ENCODE measurements at regions not wholly inside any gene's neighbourhood (a gene's known extent, or its start where the extent isn't known, plus 50 kb on each side); places are given as distances from the start of the nearest gene placed in this dataset.

DNA sequence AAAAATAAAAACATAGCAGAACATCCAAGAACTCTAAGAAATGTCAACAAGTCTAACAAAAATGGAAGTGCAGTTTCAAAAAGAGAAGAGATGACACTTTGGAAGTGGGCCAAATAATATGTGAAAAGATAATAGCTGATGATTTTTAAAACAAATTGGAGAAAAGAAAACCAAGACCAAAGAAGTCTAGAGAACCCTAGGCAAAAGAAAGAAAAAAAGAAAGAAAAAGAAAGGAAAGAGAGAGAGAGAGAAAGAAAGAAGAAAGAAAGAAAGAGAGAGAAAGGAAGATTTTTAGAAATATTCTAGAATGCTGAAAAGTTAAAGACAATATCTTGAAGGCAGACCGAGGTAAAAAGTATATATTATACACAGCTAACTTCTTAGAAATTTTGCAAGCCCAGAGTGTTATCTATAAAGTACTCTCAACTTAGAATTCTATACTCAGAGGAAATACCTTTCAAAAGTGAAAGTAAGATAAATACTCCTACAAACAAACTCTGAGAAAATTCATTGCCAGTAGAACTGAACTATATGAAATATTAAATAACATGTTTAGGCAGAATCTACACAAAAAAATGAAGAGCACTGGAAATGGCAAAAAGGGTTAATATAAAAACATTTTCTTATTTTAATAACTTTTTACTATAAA is 138.7 kb upstream of the SMIM30 start:
- H3K4me1 ChIP-seq: no peaks in the 10 kb centered on the region
- WGBS, 2 donors (ENCODE audit: low coverage in 1 of 2): 67 to 68% methylated on average over 1 of the region's 1 CpG
- no peaks in the 10 kb centered on the region for H3K27me3 ChIP-seq
- H3K27ac ChIP-seq: no peak overlapping the region
- in situ Hi-C loops (cut with MboI; ENCODE audit: low pct_ligation_motif_present in 1 of 4, low pct_unique_long_range_greater_than_20kb in 1 of 4, low sequenced_read_pairs in 3 of 4) (no loop called here), intact Hi-C loops (cut with DNase I; ENCODE audit: low total_unique reads) (no loop called here)
- H3K36me3 ChIP-seq: no peaks in the 10 kb centered on the region
- TF ChIP-seq, protein P1, sequence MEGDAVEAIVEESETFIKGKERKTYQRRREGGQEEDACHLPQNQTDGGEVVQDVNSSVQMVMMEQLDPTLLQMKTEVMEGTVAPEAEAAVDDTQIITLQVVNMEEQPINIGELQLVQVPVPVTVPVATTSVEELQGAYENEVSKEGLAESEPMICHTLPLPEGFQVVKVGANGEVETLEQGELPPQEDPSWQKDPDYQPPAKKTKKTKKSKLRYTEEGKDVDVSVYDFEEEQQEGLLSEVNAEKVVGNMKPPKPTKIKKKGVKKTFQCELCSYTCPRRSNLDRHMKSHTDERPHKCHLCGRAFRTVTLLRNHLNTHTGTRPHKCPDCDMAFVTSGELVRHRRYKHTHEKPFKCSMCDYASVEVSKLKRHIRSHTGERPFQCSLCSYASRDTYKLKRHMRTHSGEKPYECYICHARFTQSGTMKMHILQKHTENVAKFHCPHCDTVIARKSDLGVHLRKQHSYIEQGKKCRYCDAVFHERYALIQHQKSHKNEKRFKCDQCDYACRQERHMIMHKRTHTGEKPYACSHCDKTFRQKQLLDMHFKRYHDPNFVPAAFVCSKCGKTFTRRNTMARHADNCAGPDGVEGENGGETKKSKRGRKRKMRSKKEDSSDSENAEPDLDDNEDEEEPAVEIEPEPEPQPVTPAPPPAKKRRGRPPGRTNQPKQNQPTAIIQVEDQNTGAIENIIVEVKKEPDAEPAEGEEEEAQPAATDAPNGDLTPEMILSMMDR (IDR thresholded peaks at IDR 0.05): no peak
- TF ChIP-seq POLR2A (IDR thresholded peaks at IDR 0.05) (no peak), POLR2AphosphoS5 (IDR thresholded peaks at IDR 0.05) (no peak)
- H3K4me3 ChIP-seq: no peak overlapping the region
- no peak for DNase-seq
- H3K9me3 ChIP-seq: no peaks in the 10 kb centered on the region

DNA sequence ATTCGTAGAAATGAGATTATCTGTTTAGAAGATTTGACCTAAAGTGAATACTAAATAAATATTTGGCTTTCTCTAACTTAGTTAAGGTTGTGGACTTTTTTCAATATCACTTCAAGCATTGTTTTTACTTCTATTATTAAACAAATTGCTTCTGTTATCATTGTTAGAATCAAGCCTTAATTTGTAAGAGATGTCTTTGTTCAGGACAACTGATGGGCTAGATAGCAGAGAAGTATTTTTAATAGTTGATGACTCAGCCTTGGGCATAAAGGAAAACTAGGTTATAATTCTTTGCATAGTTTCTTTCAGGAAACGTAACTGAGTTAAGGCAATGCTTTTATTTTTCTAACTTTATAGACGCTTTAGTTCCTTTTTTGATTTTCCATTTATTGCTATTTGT is 128.8 kb upstream of the SMIM30 start:
- DNase-seq: no peak
- Histone ChIP-seq H3K4me1 (no peaks in the 10 kb centered on the region), H3K27ac (no peak overlapping the region), H3K9me3 (no peaks in the 10 kb centered on the region), H3K36me3 (no peaks in the 10 kb centered on the region), H3K4me3 (no peak overlapping the region), H3K27me3 (no peaks in the 10 kb centered on the region)
- no peak for TF ChIP-seq POLR2A (IDR thresholded peaks at IDR 0.05)
- in situ Hi-C loops (cut with MboI; ENCODE audit: low pct_ligation_motif_present in 1 of 4, low pct_unique_long_range_greater_than_20kb in 1 of 4, low sequenced_read_pairs in 3 of 4) (no loop called here), intact Hi-C loops (cut with DNase I; ENCODE audit: low total_unique reads) (loop anchor here (5.0 kb wide), 1 partner anchor 1405 kb away; no protein-coding TSS in a partner anchor)
- WGBS, 2 donors (ENCODE audit: low coverage in 1 of 2): 59 to 63% methylated on average over 3 of the region's 3 CpGs

DNA sequence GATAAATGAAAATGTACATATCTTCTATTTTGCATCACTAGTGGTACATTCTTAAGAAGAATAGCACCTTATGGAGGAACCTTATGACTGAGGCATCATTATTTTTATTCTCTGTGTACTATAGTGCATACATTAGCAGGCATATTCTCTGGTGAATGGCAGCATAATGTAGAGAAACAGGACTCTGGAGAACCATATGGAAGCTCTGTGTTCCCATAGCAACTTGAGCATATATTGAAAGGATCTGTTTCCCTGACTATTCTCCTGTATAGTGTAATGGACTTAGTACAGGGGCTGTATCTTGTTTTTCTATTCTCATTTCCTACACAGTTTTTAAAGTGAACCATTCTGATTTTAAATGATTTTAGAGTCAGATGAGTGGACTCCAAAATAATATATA is 128.4 kb upstream of the SMIM30 start:
- in situ Hi-C loops (cut with MboI; ENCODE audit: low pct_ligation_motif_present in 1 of 4, low pct_unique_long_range_greater_than_20kb in 1 of 4, low sequenced_read_pairs in 3 of 4) (no loop called here), intact Hi-C loops (cut with DNase I; ENCODE audit: low total_unique reads) (loop anchor here (5.0 kb wide), 1 partner anchor 1404 kb away; no protein-coding TSS in a partner anchor)
- no peak overlapping the region for H3K27ac ChIP-seq
- no peaks in the 10 kb centered on the region for H3K36me3 ChIP-seq
- TF ChIP-seq POLR2AphosphoS5 (IDR thresholded peaks at IDR 0.05) (no peak), EP300 (IDR thresholded peaks at IDR 0.05; ENCODE audit: low read depth) (no peak), POLR2A (IDR thresholded peaks at IDR 0.05) (no peak)
- TF ChIP-seq, protein P1 (IDR thresholded peaks at IDR 0.05): no peak
- no peaks in the 10 kb centered on the region for H3K27me3 ChIP-seq
- no peak overlapping the region for H3K4me3 ChIP-seq
- H3K9me3 ChIP-seq: no peaks in the 10 kb centered on the region
- no peaks in the 10 kb centered on the region for H3K4me1 ChIP-seq
- no peak for DNase-seq

DNA sequence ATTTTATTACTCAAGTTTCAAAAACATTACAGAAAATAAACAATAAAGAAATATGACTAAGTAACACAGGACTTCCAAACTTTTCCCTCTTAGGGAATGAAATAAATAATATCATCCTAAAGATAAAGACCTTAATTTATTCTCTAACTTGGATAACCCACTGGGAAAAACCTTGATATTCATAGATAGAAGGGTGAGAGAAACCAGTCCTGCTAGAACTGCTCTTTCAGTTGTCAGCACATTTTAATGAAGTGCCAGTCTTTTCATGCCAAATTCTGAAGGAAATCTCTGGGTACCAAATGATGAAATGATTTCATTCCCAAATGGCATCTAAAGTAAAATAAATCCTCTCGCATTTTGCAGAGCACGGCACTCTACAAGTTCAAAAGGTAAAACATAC is 114.5 kb upstream of the SMIM30 start:
- Histone ChIP-seq H3K4me1 (no peaks in the 10 kb centered on the region), H3K27ac (no peak overlapping the region), H3K4me3 (no peak overlapping the region), H3K36me3 (no peaks in the 10 kb centered on the region), H3K9me3 (no peaks in the 10 kb centered on the region), H3K27me3 (no peaks in the 10 kb centered on the region)
- DNase-seq: no peak
- in situ Hi-C loops (cut with MboI; ENCODE audit: low pct_ligation_motif_present in 1 of 4, low pct_unique_long_range_greater_than_20kb in 1 of 4, low sequenced_read_pairs in 3 of 4): no loop called here
- intact Hi-C loops (cut with DNase I; ENCODE audit: low total_unique reads): no loop called here
- TF ChIP-seq, protein P1 (IDR thresholded peaks at IDR 0.05): no peak
- WGBS, 2 donors (ENCODE audit: low coverage in 1 of 2): 76 to 83% methylated on average over 2 of the region's 2 CpGs

DNA sequence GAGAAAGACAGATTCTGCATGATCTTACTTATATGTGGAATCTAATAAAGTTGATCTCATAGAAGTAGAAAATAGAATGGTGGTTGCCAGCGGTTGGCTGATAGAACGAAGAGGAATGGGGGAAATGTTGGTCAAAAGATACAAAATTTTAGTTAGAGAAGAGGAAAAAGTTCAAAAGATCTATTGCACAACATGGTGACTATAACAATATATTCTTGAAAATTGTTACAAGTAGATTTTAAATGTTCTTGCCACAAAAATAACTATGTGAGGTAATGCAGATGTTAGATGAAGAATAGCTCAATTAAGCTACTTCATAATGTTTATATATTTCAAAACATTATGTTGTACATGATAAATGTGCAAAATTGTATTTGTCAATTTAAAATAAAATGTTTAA is 112.3 kb upstream of the SMIM30 start:
- no peak overlapping the region for H3K27ac ChIP-seq
- H3K9me3 ChIP-seq: no peaks in the 10 kb centered on the region
- TF ChIP-seq POLR2A (IDR thresholded peaks at IDR 0.05) (no peak), POLR2AphosphoS5 (IDR thresholded peaks at IDR 0.05) (no peak), EP300 (IDR thresholded peaks at IDR 0.05; ENCODE audit: low read depth) (no peak)
- TF ChIP-seq, protein P1 (IDR thresholded peaks at IDR 0.05): no peak
- H3K27me3 ChIP-seq: no peaks in the 10 kb centered on the region
- intact Hi-C loops (cut with DNase I; ENCODE audit: low total_unique reads) (no loop called here), in situ Hi-C loops (cut with MboI; ENCODE audit: low pct_ligation_motif_present in 1 of 4, low pct_unique_long_range_greater_than_20kb in 1 of 4, low sequenced_read_pairs in 3 of 4) (no loop called here)
- DNase-seq: no peak
- H3K36me3 ChIP-seq: no peaks in the 10 kb centered on the region
- no peak overlapping the region for H3K4me3 ChIP-seq
- no peaks in the 10 kb centered on the region for H3K4me1 ChIP-seq
- 90 to 95% methylated on average over 2 of the region's 2 CpGs for WGBS, 2 donors (ENCODE audit: low coverage in 1 of 2)

Data from transverse colon (tissue), 4 donors.